ENCODE measurements at regions not wholly inside any gene's neighbourhood (a gene's known extent, or its start where the extent isn't known, plus 50 kb on each side); places are given as distances from the start of the nearest gene placed in this dataset.

DNA sequence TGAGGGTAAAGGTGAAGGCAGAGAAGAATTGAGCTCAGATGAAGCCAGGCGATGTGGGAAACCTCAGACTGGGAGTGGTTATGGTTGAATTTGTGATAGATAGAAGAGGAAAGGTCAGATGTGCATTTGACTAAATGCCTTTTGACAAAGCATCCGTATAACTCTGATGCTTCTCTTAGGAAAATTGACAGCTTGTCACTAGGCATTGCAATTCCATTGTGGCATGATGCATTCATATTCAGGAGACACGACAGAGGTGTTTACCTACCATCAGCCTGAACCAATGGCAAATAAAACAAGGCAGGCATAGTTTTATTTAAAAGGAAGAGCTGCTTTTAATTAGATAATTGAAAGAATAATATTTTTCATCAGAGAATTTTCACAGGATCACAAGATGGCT is 325.1 kb upstream of the IGFBP7 start:
- TF ChIP-seq, protein P1, sequence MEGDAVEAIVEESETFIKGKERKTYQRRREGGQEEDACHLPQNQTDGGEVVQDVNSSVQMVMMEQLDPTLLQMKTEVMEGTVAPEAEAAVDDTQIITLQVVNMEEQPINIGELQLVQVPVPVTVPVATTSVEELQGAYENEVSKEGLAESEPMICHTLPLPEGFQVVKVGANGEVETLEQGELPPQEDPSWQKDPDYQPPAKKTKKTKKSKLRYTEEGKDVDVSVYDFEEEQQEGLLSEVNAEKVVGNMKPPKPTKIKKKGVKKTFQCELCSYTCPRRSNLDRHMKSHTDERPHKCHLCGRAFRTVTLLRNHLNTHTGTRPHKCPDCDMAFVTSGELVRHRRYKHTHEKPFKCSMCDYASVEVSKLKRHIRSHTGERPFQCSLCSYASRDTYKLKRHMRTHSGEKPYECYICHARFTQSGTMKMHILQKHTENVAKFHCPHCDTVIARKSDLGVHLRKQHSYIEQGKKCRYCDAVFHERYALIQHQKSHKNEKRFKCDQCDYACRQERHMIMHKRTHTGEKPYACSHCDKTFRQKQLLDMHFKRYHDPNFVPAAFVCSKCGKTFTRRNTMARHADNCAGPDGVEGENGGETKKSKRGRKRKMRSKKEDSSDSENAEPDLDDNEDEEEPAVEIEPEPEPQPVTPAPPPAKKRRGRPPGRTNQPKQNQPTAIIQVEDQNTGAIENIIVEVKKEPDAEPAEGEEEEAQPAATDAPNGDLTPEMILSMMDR (IDR thresholded peaks at IDR 0.05), result no peak
- TF ChIP-seq POLR2A (IDR thresholded peaks at IDR 0.05), result no peak
